Effector memory CD8-positive, alpha-beta T cell (primary cell): ENCODE measurements at regions not wholly inside any gene's neighbourhood (a gene's known extent, or its start where the extent isn't known, plus 50 kb on each side); places are given as distances from the start of the nearest gene placed in this dataset.
"Not testable (repeated sequence)": the region's sequence is repeated elsewhere in the genome, so short reads cannot be mapped to it uniquely, and the experiment has no call there.

Experiments
- ATAC-seq: fragments of 150-1000 bp; cut with Tn5 transposase; replicated peaks from 2 replicates; pipeline ENCODE4 v1.10.0; 2021; ENCODE audit warnings: mild to moderate bottlenecking, moderate library complexity
- DNase-seq, 3 experiments: peaks; one replicate each; pipeline ENCODE4 v3.0.0; 2021
- H3K27ac Mint-ChIP-seq, 2 donors: one replicate each; pipeline ENCODE4 v1.8.0; 2022; ENCODE audit warnings: mild to moderate bottlenecking in 2 of 2, mixed read lengths in 2 of 2, moderate library complexity in 2 of 2
- H3K27me3 Mint-ChIP-seq, 2 donors: one replicate each; pipeline ENCODE4 v1.8.0; 2022; ENCODE audit warnings: mixed read lengths in 2 of 2
- H3K36me3 Mint-ChIP-seq: one replicate; pipeline ENCODE4 v1.8.0; 2022; ENCODE audit warnings: mild to moderate bottlenecking, moderate library complexity, mixed read lengths; ENCODE audit not compliant: insufficient read depth
- H3K4me1 Mint-ChIP-seq, 2 donors: one replicate each; pipeline ENCODE4 v1.8.0; 2022; ENCODE audit warnings: low read depth in 2 of 2, mixed read lengths in 2 of 2
- H3K4me3 Mint-ChIP-seq, 2 donors: one replicate each; pipeline ENCODE4 v1.8.0; 2022; ENCODE audit warnings: mild to moderate bottlenecking in 2 of 2, mixed read lengths in 2 of 2, moderate library complexity in 2 of 2
- H3K9me3 Mint-ChIP-seq, 2 donors: one replicate each; pipeline ENCODE4 v1.8.0; 2022; ENCODE audit warnings: mixed read lengths in 2 of 2

- H3K9me3 Mint-ChIP-seq, ATAC-seq, H3K27ac Mint-ChIP-seq, DNase-seq, H3K36me3 Mint-ChIP-seq, H3K27me3 Mint-ChIP-seq, H3K4me1 Mint-ChIP-seq, H3K4me3 Mint-ChIP-seq: not testable (repeated sequence)
These were observed 89.3 kb downstream of the CDRT15L2 start for GRCh38 chr17:20668868-20669267.

GRCh38 chr17:20670506-20670905, 91.0 kb downstream of the CDRT15L2 start:
- not testable (repeated sequence) for DNase-seq, H3K36me3 Mint-ChIP-seq, H3K27ac Mint-ChIP-seq, H3K9me3 Mint-ChIP-seq, H3K27me3 Mint-ChIP-seq, H3K4me1 Mint-ChIP-seq, H3K4me3 Mint-ChIP-seq, ATAC-seq

GRCh38 chr17:20674374-20674773, 94.8 kb downstream of the CDRT15L2 start:
- not testable (repeated sequence) for H3K27ac Mint-ChIP-seq, H3K4me1 Mint-ChIP-seq, H3K27me3 Mint-ChIP-seq, H3K36me3 Mint-ChIP-seq, DNase-seq, H3K4me3 Mint-ChIP-seq, ATAC-seq, H3K9me3 Mint-ChIP-seq

- not testable (repeated sequence) for H3K4me3 Mint-ChIP-seq, H3K4me1 Mint-ChIP-seq, H3K27me3 Mint-ChIP-seq, H3K9me3 Mint-ChIP-seq, H3K27ac Mint-ChIP-seq, ATAC-seq, DNase-seq, H3K36me3 Mint-ChIP-seq
These were observed 96.2 kb downstream of the CDRT15L2 start for GRCh38 chr17:20675707-20676106.

GRCh38 chr17:20676656-20677055, 97.1 kb downstream of the CDRT15L2 start:
- ATAC-seq, H3K36me3 Mint-ChIP-seq, DNase-seq, H3K4me1 Mint-ChIP-seq, H3K9me3 Mint-ChIP-seq, H3K4me3 Mint-ChIP-seq, H3K27ac Mint-ChIP-seq, H3K27me3 Mint-ChIP-seq: not testable (repeated sequence)

- H3K4me3 Mint-ChIP-seq, H3K4me1 Mint-ChIP-seq, H3K27ac Mint-ChIP-seq, DNase-seq, H3K36me3 Mint-ChIP-seq, ATAC-seq, H3K27me3 Mint-ChIP-seq, H3K9me3 Mint-ChIP-seq: not testable (repeated sequence)
These were observed 97.9 kb downstream of the CDRT15L2 start for GRCh38 chr17:20677469-20677868.

GRCh38 chr17:20678424-20678823, 98.9 kb downstream of the CDRT15L2 start:
- H3K27me3 Mint-ChIP-seq, H3K36me3 Mint-ChIP-seq, H3K9me3 Mint-ChIP-seq, H3K4me3 Mint-ChIP-seq, ATAC-seq, H3K27ac Mint-ChIP-seq, H3K4me1 Mint-ChIP-seq, DNase-seq: not testable (repeated sequence)

- not testable (repeated sequence) for ATAC-seq, H3K4me3 Mint-ChIP-seq, H3K4me1 Mint-ChIP-seq, H3K27ac Mint-ChIP-seq, DNase-seq, H3K9me3 Mint-ChIP-seq, H3K36me3 Mint-ChIP-seq, H3K27me3 Mint-ChIP-seq
These were observed 102.5 kb downstream of the CDRT15L2 start for GRCh38 chr17:20681746-20682722.

- not testable (repeated sequence) for H3K36me3 Mint-ChIP-seq, H3K4me1 Mint-ChIP-seq, H3K27ac Mint-ChIP-seq, ATAC-seq, H3K4me3 Mint-ChIP-seq, H3K9me3 Mint-ChIP-seq, DNase-seq, H3K27me3 Mint-ChIP-seq
These were observed 104.2 kb downstream of the CDRT15L2 start for GRCh38 chr17:20683651-20684229.

GRCh38 chr17:20684975-20685374, 105.5 kb downstream of the CDRT15L2 start:
- not testable (repeated sequence) for H3K27ac Mint-ChIP-seq, H3K27me3 Mint-ChIP-seq, H3K4me1 Mint-ChIP-seq, ATAC-seq, H3K9me3 Mint-ChIP-seq, H3K36me3 Mint-ChIP-seq, DNase-seq, H3K4me3 Mint-ChIP-seq

GRCh38 chr17:20687584-20687983, 108.1 kb downstream of the CDRT15L2 start:
- not testable (repeated sequence) for ATAC-seq, H3K4me1 Mint-ChIP-seq, H3K36me3 Mint-ChIP-seq, DNase-seq, H3K4me3 Mint-ChIP-seq, H3K9me3 Mint-ChIP-seq, H3K27ac Mint-ChIP-seq, H3K27me3 Mint-ChIP-seq

GRCh38 chr17:20689170-20689749, 109.7 kb downstream of the CDRT15L2 start:
- H3K9me3 Mint-ChIP-seq, DNase-seq, H3K36me3 Mint-ChIP-seq, H3K27me3 Mint-ChIP-seq, H3K27ac Mint-ChIP-seq, H3K4me1 Mint-ChIP-seq, H3K4me3 Mint-ChIP-seq, ATAC-seq: not testable (repeated sequence)

GRCh38 chr17:20692706-20693105, 113.2 kb downstream of the CDRT15L2 start:
- not testable (repeated sequence) for DNase-seq, H3K9me3 Mint-ChIP-seq, H3K36me3 Mint-ChIP-seq, H3K27me3 Mint-ChIP-seq, H3K4me1 Mint-ChIP-seq, H3K4me3 Mint-ChIP-seq, H3K27ac Mint-ChIP-seq, ATAC-seq

- not testable (repeated sequence) for H3K9me3 Mint-ChIP-seq, DNase-seq, H3K4me3 Mint-ChIP-seq, H3K27ac Mint-ChIP-seq, H3K36me3 Mint-ChIP-seq, ATAC-seq
- peaks cover 0 to 11% of the 10 kb centered on the region in 2 donors for H3K27me3 Mint-ChIP-seq
- H3K4me1 Mint-ChIP-seq: peaks cover 8 to 11% of the 10 kb centered on the region in 2 donors
These were observed 116.3 kb downstream of the CDRT15L2 start for GRCh38 chr17:20695871-20696270.
